Upper lobe of left lung (tissue), 6 donors: ENCODE measurements at regions not wholly inside any gene's neighbourhood (a gene's known extent, or its start where the extent isn't known, plus 50 kb on each side); places are given as distances from the start of the nearest gene placed in this dataset.
A peak's percentile ranks its signal among the peaks of the same experiment; 100 is the strongest.
"Not testable (repeated sequence)": the region's sequence is repeated elsewhere in the genome, so short reads cannot be mapped to it uniquely, and the experiment has no call there.

ENCODE experiments used
- ATAC-seq, 2 donors: fragments of 200-7000 bp; cut with Tn5 transposase; one replicate each; pipeline ENCODE4 v1.9.1; 2022; ENCODE audit warnings: mild to moderate bottlenecking in 2 of 2, moderate library complexity in 2 of 2; ENCODE audit not compliant: low FRiP score in 2 of 2
- DNase-seq, 2 donors: peaks; one replicate each; pipeline ENCODE4 v3.0.0-alpha.2; 2019 to 2020
- H3K27ac ChIP-seq, 4 donors: fragments of 200-600 bp; sonication (generic); one replicate each; pipeline ENCODE4 v1.5.1; 2016 to 2019
- H3K27me3 ChIP-seq, 4 donors: fragments of 200-600 bp; sonication (generic); one replicate each; pipeline ENCODE4 v1.5.1; 2017 to 2019
- H3K36me3 ChIP-seq, 4 donors: fragments of 200-600 bp; sonication (generic); one replicate each; pipeline ENCODE4 v1.5.1; 2016 to 2019
- H3K4me1 ChIP-seq, 4 donors: fragments of 200-600 bp; sonication (generic); one replicate each; pipeline ENCODE4 v1.5.1; 2018 to 2019
- H3K4me3 ChIP-seq, 4 donors: fragments of 200-600 bp; sonication (generic); one replicate each; pipeline ENCODE4 v1.5.1; 2017 to 2019; ENCODE audit warnings: mild to moderate bottlenecking in 2 of 4, moderate library complexity in 1 of 4
- H3K9me3 ChIP-seq, 4 donors: fragments of 200-600 bp; sonication (generic); one replicate each; pipeline ENCODE4 v1.5.1; 2018 to 2019
- CTCF ChIP-seq, 6 experiments: fragments of 450-650 bp in 4 of 6; fragments of 200-600 bp in 2 of 6; sonication (generic) in 2 of 6; IDR thresholded peaks; one replicate each; pipeline ENCODE4 v1.5.1; 2016 to 2019; ENCODE audit warnings: antibody characterized with exemption in 6 of 6
- EP300 ChIP-seq, 4 donors: sonication (generic); formaldehyde crosslinking; IDR thresholded peaks; one replicate each; pipeline ENCODE4 v1.5.1; 2017; ENCODE audit warnings: antibody characterized with exemption in 4 of 4, control low read depth in 2 of 4
- POLR2A ChIP-seq, 4 donors: fragments of 450-650 bp; IDR thresholded peaks; one replicate each; pipeline ENCODE4 v1.5.1; 2016 to 2017; ENCODE audit warnings: antibody characterized with exemption in 4 of 4, mild to moderate bottlenecking in 2 of 4
- POLR2AphosphoS5 ChIP-seq, 2 donors: sonication (generic); formaldehyde crosslinking; IDR thresholded peaks; one replicate each; pipeline ENCODE4 v1.5.1; 2017; ENCODE audit warnings: antibody characterized with exemption in 2 of 2
- WGBS, 2 donors: methylation state at CpG; one replicate each; pipeline ENCODE4 v1.1.5; 2017 to 2018; 5-methylcytosine and 5-hydroxymethylcytosine counted together
- donor health status: DM: no; HTN: no; CAD: no; lungs with moderate emphysema.
- donor health status: DM: no; HTN: yes; CAD: no; lungs with severe emphysema.

GRCh38 chr20:52071136-52071535, 120.4 kb downstream of the ZFP64 start:
- WGBS, 2 donors = 89 to 97% methylated on average over 2 of the region's 2 CpGs
- no peak for TF ChIP-seq POLR2A (IDR thresholded peaks at IDR 0.05)
- no peak for TF ChIP-seq EP300 (IDR thresholded peaks at IDR 0.05)
- TF ChIP-seq POLR2AphosphoS5 (IDR thresholded peaks at IDR 0.05) = no peak
- TF ChIP-seq CTCF (IDR thresholded peaks at IDR 0.05) = no peak
- H3K4me3 ChIP-seq = no peak overlapping the region
- H3K4me1 ChIP-seq = no peaks in the 10 kb centered on the region
- ATAC-seq (no peak), DNase-seq (no peak)
- H3K27ac ChIP-seq = no peak overlapping the region
- no peaks in the 10 kb centered on the region for H3K27me3 ChIP-seq
- H3K9me3 ChIP-seq = no peaks in the 10 kb centered on the region
- H3K36me3 ChIP-seq = no peaks in the 10 kb centered on the region

GRCh38 chr20:52064931-52065330, 126.6 kb downstream of the ZFP64 start:
- DNase-seq = no peak

GRCh38 chr20:52062452-52063209, 128.9 kb downstream of the ZFP64 start:
- TF ChIP-seq CTCF (IDR thresholded peaks at IDR 0.05) = no peak
- no peak for TF ChIP-seq POLR2AphosphoS5 (IDR thresholded peaks at IDR 0.05)
- TF ChIP-seq EP300 (IDR thresholded peaks at IDR 0.05) = no peak
- Histone ChIP-seq H3K27ac (no peak overlapping the region), H3K4me1 (no peaks in the 10 kb centered on the region), H3K36me3 (no peaks in the 10 kb centered on the region), H3K4me3 (no peak overlapping the region), H3K27me3 (no peaks in the 10 kb centered on the region), H3K9me3 (no peaks in the 10 kb centered on the region)
- DNase-seq (no peak), ATAC-seq (no peak)
- 81 to 87% methylated on average over 5 of the region's 5 CpGs for WGBS, 2 donors

More at GRCh38 chr20:52064931-52065330, 126.6 kb downstream of the ZFP64 start:
- Histone ChIP-seq H3K4me3 (no peak overlapping the region), H3K27ac (no peak overlapping the region), H3K9me3 (no peaks in the 10 kb centered on the region), H3K4me1 (no peaks in the 10 kb centered on the region), H3K36me3 (no peaks in the 10 kb centered on the region), H3K27me3 (no peaks in the 10 kb centered on the region)
- WGBS, 2 donors = 93 to 100% methylated on average over 1 of the region's 1 CpG
- no peak for TF ChIP-seq POLR2AphosphoS5 (IDR thresholded peaks at IDR 0.05)
- TF ChIP-seq CTCF (IDR thresholded peaks at IDR 0.05) = no peak
- no peak for TF ChIP-seq POLR2A (IDR thresholded peaks at IDR 0.05)
- no peak for TF ChIP-seq EP300 (IDR thresholded peaks at IDR 0.05)
- ATAC-seq = no peak

GRCh38 chr20:52060794-52061714, 130.5 kb downstream of the ZFP64 start:
- H3K9me3 ChIP-seq = peaks cover 3 to 15% (median 14%) of the 10 kb centered on the region in 4 donors
- DNase-seq (no peak), ATAC-seq (no peak)
- no peaks in the 10 kb centered on the region for H3K27me3 ChIP-seq
- H3K27ac ChIP-seq = no peak overlapping the region
- H3K4me3 ChIP-seq = no peak overlapping the region
- TF ChIP-seq POLR2A (IDR thresholded peaks at IDR 0.05) = no peak
- TF ChIP-seq POLR2AphosphoS5 (IDR thresholded peaks at IDR 0.05) = no peak
- TF ChIP-seq CTCF (IDR thresholded peaks at IDR 0.05) = peak in 1 of 6 experiments; percentile 7
- H3K4me1 ChIP-seq = no peaks in the 10 kb centered on the region
- WGBS, 2 donors = 38 to 42% methylated on average over 11 of the region's 11 CpGs
- H3K36me3 ChIP-seq = no peaks in the 10 kb centered on the region

- not testable (repeated sequence) for H3K27ac ChIP-seq, H3K27me3 ChIP-seq, H3K36me3 ChIP-seq, H3K4me3 ChIP-seq, H3K4me1 ChIP-seq, ATAC-seq, DNase-seq
- H3K9me3 ChIP-seq = peaks cover 3 to 16% (median 14%) of the 10 kb centered on the region in 4 donors
- WGBS, 2 donors = 98 to 100% methylated on average over 3 of the region's 3 CpGs
Observed at GRCh38 chr20:52057133-52057532, 134.4 kb downstream of the ZFP64 start.
